K562 (cell line): ENCODE measurements at regions not wholly inside any gene's neighbourhood (a gene's known extent, or its start where the extent isn't known, plus 50 kb on each side); places are given as distances from the start of the nearest gene placed in this dataset.

ENCODE experiments used
- ATAC-seq: fragments of 200-7000 bp; cut with Tn5 transposase; 3 replicates; pipeline ENCODE4 v1.9.1; 2020; ENCODE audit warnings: moderate library complexity
- BruUV-seq: library from RNA; stranded (reverse); fragments of 400-500 nt; replicated peaks from 2 replicates; lab custom pipeline; 2021; lab: Mats Ljungman, UMichigan
- CTCF ChIA-PET: fragments of 300-600 bp; formaldehyde crosslinking; extraction: SDS; loops from one replicate; lab custom pipeline; 2021; ENCODE audit warnings: low intra/inter-chr PET ratio; lab: Yijun Ruan, JAX
- POLR2A ChIA-PET: fragments of 300-600, 350-650 bp; sonication (Branson Sonifier 250); formaldehyde crosslinking; extraction: SDS; loops from one replicate; lab custom pipeline; 2021; ENCODE audit warnings: antibody characterized with exemption, inconsistent platforms; lab: Yijun Ruan, JAX
- DNase-seq, 4 experiments: peaks; one replicate each; pipeline versions ENCODE4 v3.0.0 to v3.0.0-alpha.2; 2011 to 2018; ENCODE audit warnings: low spot score in 3 of 4, mixed read lengths in 3 of 4; ENCODE audit errors: extremely low read depth in 1 of 4
- FAIRE-seq: peaks from 2 replicates; lab custom pipeline; 2011; peaks lifted over from hg19 to GRCh38; lab: Jason Lieb, UNC
- H2AFZ ChIP-seq: 2 replicates; pipeline ENCODE4 v1.6.0; 2011; ENCODE audit warnings: low read depth, low read length, control low read depth, inconsistent platforms
- H3K27ac ChIP-seq: fragments of 200-600 bp; 3 replicates; pipeline ENCODE4 v1.8.0; 2011; ENCODE audit warnings: low read depth, mild to moderate bottlenecking, control low read depth, inconsistent platforms, low read length, moderate library complexity, mixed read lengths; ENCODE audit errors: extremely low read depth
- H3K27me3 ChIP-seq, 2 experiments: fragments of 300-600 bp in 1 of 2; 2 replicates in 1 of 2; 3 replicates in 1 of 2; pipeline versions ENCODE4 v1.6.0 to v1.8.0; 2011; ENCODE audit warnings: inconsistent platforms in 2 of 2, low read length in 2 of 2, mild to moderate bottlenecking in 1 of 2, mixed read lengths in 1 of 2, moderate library complexity in 1 of 2; ENCODE audit not compliant: control insufficient read depth in 2 of 2, insufficient read depth in 2 of 2
- H3K36me3 ChIP-seq: fragments of 300-600 bp; 3 replicates; pipeline ENCODE4 v1.8.0; 2011; ENCODE audit warnings: mild to moderate bottlenecking, low read length, inconsistent platforms; ENCODE audit not compliant: control insufficient read depth, insufficient read depth
- H3K4me1 ChIP-seq, 2 experiments: fragments of 200-600 bp in 1 of 2; replicated peaks in 1 of 2; 2 replicates in 1 of 2; 3 replicates in 1 of 2; pipeline versions ENCODE4 v1.5.1 to v1.8.0; 2011; ENCODE audit warnings: inconsistent platforms in 2 of 2, low read length in 2 of 2, mild to moderate bottlenecking in 1 of 2, mixed read lengths in 1 of 2, moderate library complexity in 1 of 2; ENCODE audit not compliant: control insufficient read depth in 2 of 2, insufficient read depth in 2 of 2
- H3K4me2 ChIP-seq: 2 replicates; pipeline ENCODE4 v1.6.1; 2011; ENCODE audit warnings: low read length, control low read depth, inconsistent platforms, mixed read lengths; ENCODE audit not compliant: insufficient read depth
- H3K4me3 ChIP-seq: fragments of 200-600 bp; sonication (generic), shearing (Covaris generic); 2 replicates; pipeline ENCODE4 v1.5.1; 2016; ENCODE audit warnings: control low read depth, inconsistent platforms
- H3K79me2 ChIP-seq: fragments of 200-600 bp; 3 replicates; pipeline ENCODE4 v1.8.0; 2011; ENCODE audit warnings: low read length, inconsistent platforms; ENCODE audit not compliant: control insufficient read depth, insufficient read depth
- H3K9ac ChIP-seq, 2 experiments: 2 replicates each; pipeline versions ENCODE4 v1.6.0 to v1.6.1; 2011; ENCODE audit warnings: low read depth in 2 of 2, low read length in 2 of 2, control low read depth in 1 of 2, inconsistent platforms in 1 of 2, mild to moderate bottlenecking in 1 of 2, mixed read lengths in 1 of 2; ENCODE audit not compliant: insufficient read depth in 1 of 2
- H3K9me1 ChIP-seq: one replicate; pipeline ENCODE4 v1.6.0; 2011; ENCODE audit warnings: inconsistent platforms, mild to moderate bottlenecking, low read length, moderate library complexity; ENCODE audit not compliant: control insufficient read depth, insufficient read depth
- H3K9me3 ChIP-seq: replicated peaks from 2 replicates; pipeline ENCODE4 v1.5.1; 2011; ENCODE audit warnings: low read depth, low read length, inconsistent platforms; ENCODE audit not compliant: control insufficient read depth, insufficient read depth
- H4K20me1 ChIP-seq: replicated peaks from 2 replicates; pipeline ENCODE4 v1.6.1; 2011; ENCODE audit warnings: low read length, inconsistent platforms, mixed read lengths; ENCODE audit not compliant: control insufficient read depth, insufficient read depth
- CBFA2T2 ChIP-seq: fragments of 450-650 bp; conservative IDR thresholded peaks from 2 replicates; pipeline ENCODE4 v1.6.1; 2017; ENCODE audit warnings: mild to moderate bottlenecking
- CBFA2T3 ChIP-seq: fragments of 450-650 bp; IDR thresholded peaks from 2 replicates; pipeline ENCODE4 v1.6.1; 2017
- CEBPB ChIP-seq: fragments of 450-650 bp; IDR thresholded peaks from 2 replicates; pipeline ENCODE4 v1.6.1; 2016; ENCODE audit warnings: missing genetic modification characterization, missing compliant biosample characterization
- HDAC1 ChIP-seq, 2 experiments: fragments of 450-650 bp; IDR thresholded peaks; 2 replicates each; pipeline ENCODE4 v1.6.1; 2016 to 2017; ENCODE audit warnings: inconsistent platforms in 1 of 2, mild to moderate bottlenecking in 1 of 2, moderate library complexity in 1 of 2
- HDAC2 ChIP-seq: fragments of 450-650 bp; IDR thresholded peaks from 2 replicates; pipeline ENCODE4 v1.6.1; 2016; ENCODE audit warnings: mild to moderate bottlenecking
- KDM1A ChIP-seq, 2 experiments: fragments of 450-650 bp; IDR thresholded peaks; 2 replicates each; pipeline ENCODE4 v1.6.1; 2016; ENCODE audit warnings: mild to moderate bottlenecking in 2 of 2
- NR2C1 ChIP-seq, 2 experiments: fragments of 450-650 bp; IDR thresholded peaks; 2 replicates each; pipeline ENCODE4 v1.6.1; 2017; ENCODE audit warnings: mild to moderate bottlenecking in 2 of 2, antibody characterized with exemption in 1 of 2, inconsistent platforms in 1 of 2, missing compliant biosample characterization in 1 of 2, missing genetic modification characterization in 1 of 2
- NR2C2 ChIP-seq, 2 experiments: fragments of 200-800 bp in 1 of 2; sonication (Bioruptor generic) in 1 of 2; sonication (generic) in 1 of 2; formaldehyde crosslinking in 1 of 2; IDR thresholded peaks; 2 replicates each; pipeline versions ENCODE4 v1.6.1 to v1.8.0; 2016 to 2022; ENCODE audit warnings: mild to moderate bottlenecking in 1 of 2, missing compliant biosample characterization in 1 of 2, missing genetic modification characterization in 1 of 2, missing genetic modification reagents in 1 of 2
- RCOR1 ChIP-seq, 2 experiments: IDR thresholded peaks; 2 replicates each; pipeline ENCODE4 v1.6.1; 2012; ENCODE audit warnings: low read depth in 2 of 2, low read length in 2 of 2, borderline replicate concordance in 1 of 2, improper control_type of control experiment in 1 of 2
- SOX6 ChIP-seq: fragments of 450-650 bp; IDR thresholded peaks from 2 replicates; pipeline ENCODE4 v1.6.1; 2014; ENCODE audit warnings: mild to moderate bottlenecking
- SP2 ChIP-seq: IDR thresholded peaks from 2 replicates; pipeline ENCODE4 v1.6.1; 2011; ENCODE audit warnings: mild to moderate bottlenecking, low read depth, low read length, moderate library complexity; ENCODE audit not compliant: poor library complexity, severe bottlenecking; ENCODE audit errors: extremely low read depth
- ZZZ3 ChIP-seq: fragments of 450-650 bp; IDR thresholded peaks from 2 replicates; pipeline ENCODE4 v1.6.1; 2016; ENCODE audit warnings: antibody characterized with exemption, mild to moderate bottlenecking, moderate library complexity
- WGBS: fragments of 100-300 bp; shearing (Covaris generic); methylation state at CpG from one replicate; pipeline ENCODE4 v1.1.6; 2016; ENCODE audit warnings: low coverage, mixed read lengths; ENCODE audit not compliant: insufficient coverage; ENCODE audit errors: missing lambda C conversion rate; 5-methylcytosine and 5-hydroxymethylcytosine counted together
- in situ Hi-C: fragments of 300-500 bp; cut with MboI; formaldehyde crosslinking; loops from 4 replicates; pipeline ENCODE4 v1.15.0; 2018; ENCODE audit warnings: inconsistent platforms, mixed read lengths
- intact Hi-C: fragments of 100-400 bp; cut with micrococcal nuclease; formaldehyde crosslinking; loops from 2 replicates; pipeline ENCODE4 v1.14.2; 2022
- TF ChIP-seq, protein P1 (sequence below): fragments of 250-450 bp; sonication (Bioruptor Pico); IDR thresholded peaks from 2 replicates; pipeline ENCODE4 v1.4.0; 2020; ENCODE audit warnings: mild to moderate bottlenecking, moderate library complexity

DNA sequence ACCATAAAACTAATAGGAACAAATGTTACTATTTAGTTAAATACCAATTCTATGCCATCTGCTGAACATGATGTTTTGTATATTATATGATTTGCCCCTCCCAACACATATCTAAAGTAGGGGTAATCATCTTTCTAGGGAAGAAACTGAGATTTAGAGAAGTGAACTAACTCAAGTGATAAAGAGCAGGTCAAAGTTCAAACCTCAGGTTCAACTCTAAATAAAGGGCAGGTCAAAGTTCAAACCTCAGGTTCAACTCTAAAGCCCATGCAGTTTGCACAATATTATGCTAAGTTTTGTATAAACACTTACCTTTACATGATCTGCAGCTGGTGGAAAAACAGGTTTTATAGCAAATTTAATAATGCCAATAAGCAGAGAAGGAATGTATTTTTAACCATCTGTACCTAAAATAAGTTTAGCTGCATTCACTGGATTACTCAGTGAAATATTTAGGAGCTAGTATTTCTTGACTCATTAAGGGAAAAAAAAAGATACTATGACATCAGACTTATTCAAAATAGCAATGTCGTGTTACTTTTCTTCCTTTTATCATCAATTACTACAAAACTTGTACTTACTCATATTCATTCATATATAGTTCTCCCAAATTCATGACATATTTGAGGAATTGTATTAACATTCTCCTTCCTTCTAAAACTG is 1194.3 kb upstream of the CELF2 start:
- ChIA-PET CTCF (no interaction called here), POLR2A (no interaction called here)
- Histone ChIP-seq H3K27ac (no peak overlapping the region), H3K4me2 (no peak overlapping the region), H3K9ac (no peak overlapping the region), H3K4me1 (peaks cover 0 to 18% of the 10 kb centered on the region in 2 experiments; a peak in 4 of 5 replicates), H3K36me3 (no peaks in the 10 kb centered on the region), H3K9me1 (no peaks in the 10 kb centered on the region), H2AFZ (no peak overlapping the region), H4K20me1 (no peaks in the 10 kb centered on the region), H3K79me2 (no peaks in the 10 kb centered on the region), H3K27me3 (no peaks in the 10 kb centered on the region), H3K9me3 (no peaks in the 10 kb centered on the region), H3K4me3 (no peak overlapping the region)
- ATAC-seq (no peak), FAIRE-seq (no peak), DNase-seq (peak in 1 of 4 experiments; percentile 42)
- intact Hi-C loops: no loop called here
- in situ Hi-C loops: no loop called here
- TF ChIP-seq SP2 (no peak), ZZZ3 (no peak), SOX6 (peak; percentile 16; the same call in 1 of the 2 replicates), NR2C2 (CRISPR knock-in tag; IDR thresholded peaks at IDR 0.05) (no peak), NR2C2 (tag; IDR thresholded peaks at IDR 0.05) (peak; percentile 85), CEBPB (tag) (peak; percentile 26; the same call in 1 of the 2 replicates), RCOR1 (IDR thresholded peaks at IDR 0.05; ENCODE audit: borderline replicate concordance in 1 of 2, low read depth in 2 of 2, low read length in 2 of 2) (peak; percentile 85 to 90), CBFA2T3 (peak; percentile 58), NR2C1 (IDR thresholded peaks at IDR 0.05) (peak; percentile 91), NR2C1 (tag; IDR thresholded peaks at IDR 0.05) (peak; percentile 88), KDM1A (IDR thresholded peaks at IDR 0.05) (peak; percentile 93 to 95), CBFA2T2 (0 out of 2 replicates have a peak, but pooled peaks have one; percentile 6), HDAC1 (IDR thresholded peaks at IDR 0.05) (peak in 1 of 2 experiments; percentile 41; a peak in 1 of 4 replicates), HDAC2 (0 out of 2 replicates have a peak, but pooled peaks have one; percentile 37)
- TF ChIP-seq, protein P1, sequence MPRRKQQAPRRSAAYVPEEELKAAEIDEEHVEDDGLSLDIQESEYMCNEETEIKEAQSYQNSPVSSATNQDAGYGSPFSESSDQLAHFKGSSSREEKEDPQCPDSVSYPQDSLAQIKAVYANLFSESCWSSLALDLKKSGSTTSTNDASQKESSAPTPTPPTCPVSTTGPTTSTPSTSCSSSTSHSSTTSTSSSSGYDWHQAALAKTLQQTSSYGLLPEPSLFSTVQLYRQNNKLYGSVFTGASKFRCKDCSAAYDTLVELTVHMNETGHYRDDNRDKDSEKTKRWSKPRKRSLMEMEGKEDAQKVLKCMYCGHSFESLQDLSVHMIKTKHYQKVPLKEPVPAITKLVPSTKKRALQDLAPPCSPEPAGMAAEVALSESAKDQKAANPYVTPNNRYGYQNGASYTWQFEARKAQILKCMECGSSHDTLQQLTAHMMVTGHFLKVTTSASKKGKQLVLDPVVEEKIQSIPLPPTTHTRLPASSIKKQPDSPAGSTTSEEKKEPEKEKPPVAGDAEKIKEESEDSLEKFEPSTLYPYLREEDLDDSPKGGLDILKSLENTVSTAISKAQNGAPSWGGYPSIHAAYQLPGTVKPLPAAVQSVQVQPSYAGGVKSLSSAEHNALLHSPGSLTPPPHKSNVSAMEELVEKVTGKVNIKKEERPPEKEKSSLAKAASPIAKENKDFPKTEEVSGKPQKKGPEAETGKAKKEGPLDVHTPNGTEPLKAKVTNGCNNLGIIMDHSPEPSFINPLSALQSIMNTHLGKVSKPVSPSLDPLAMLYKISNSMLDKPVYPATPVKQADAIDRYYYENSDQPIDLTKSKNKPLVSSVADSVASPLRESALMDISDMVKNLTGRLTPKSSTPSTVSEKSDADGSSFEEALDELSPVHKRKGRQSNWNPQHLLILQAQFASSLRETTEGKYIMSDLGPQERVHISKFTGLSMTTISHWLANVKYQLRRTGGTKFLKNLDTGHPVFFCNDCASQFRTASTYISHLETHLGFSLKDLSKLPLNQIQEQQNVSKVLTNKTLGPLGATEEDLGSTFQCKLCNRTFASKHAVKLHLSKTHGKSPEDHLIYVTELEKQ (CRISPR knock-in tag): no peak
- no TSS peak for BruUV-seq
- WGBS: 11% methylated on average over 1 of the region's 1 CpG
